ENCODE measurements at regions not wholly inside any gene's neighbourhood (a gene's known extent, or its start where the extent isn't known, plus 50 kb on each side); places are given as distances from the start of the nearest gene placed in this dataset.

DNA sequence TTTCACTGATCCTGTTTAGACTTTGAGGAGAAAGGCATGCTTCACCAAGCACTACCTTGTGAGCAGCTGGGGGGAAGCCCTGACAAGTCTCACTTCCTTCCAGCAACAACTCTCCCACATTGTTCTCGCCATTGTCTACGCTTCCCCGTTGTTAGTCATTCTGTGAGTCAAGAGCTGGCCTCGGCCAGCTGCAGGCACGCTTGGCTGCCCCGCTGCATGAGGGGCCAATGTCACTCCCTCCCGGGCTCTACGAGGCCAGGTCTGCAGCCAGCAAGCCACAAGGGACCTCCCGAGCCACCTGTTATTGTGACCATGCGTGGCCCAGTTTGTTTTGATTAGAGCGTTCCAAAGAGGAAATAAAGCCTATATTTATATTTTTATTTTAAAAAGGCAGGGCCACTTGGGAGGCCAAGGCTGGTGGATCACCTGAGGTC is 220.9 kb downstream of the FOXO1 start:
- TF ChIP-seq, protein P1, sequence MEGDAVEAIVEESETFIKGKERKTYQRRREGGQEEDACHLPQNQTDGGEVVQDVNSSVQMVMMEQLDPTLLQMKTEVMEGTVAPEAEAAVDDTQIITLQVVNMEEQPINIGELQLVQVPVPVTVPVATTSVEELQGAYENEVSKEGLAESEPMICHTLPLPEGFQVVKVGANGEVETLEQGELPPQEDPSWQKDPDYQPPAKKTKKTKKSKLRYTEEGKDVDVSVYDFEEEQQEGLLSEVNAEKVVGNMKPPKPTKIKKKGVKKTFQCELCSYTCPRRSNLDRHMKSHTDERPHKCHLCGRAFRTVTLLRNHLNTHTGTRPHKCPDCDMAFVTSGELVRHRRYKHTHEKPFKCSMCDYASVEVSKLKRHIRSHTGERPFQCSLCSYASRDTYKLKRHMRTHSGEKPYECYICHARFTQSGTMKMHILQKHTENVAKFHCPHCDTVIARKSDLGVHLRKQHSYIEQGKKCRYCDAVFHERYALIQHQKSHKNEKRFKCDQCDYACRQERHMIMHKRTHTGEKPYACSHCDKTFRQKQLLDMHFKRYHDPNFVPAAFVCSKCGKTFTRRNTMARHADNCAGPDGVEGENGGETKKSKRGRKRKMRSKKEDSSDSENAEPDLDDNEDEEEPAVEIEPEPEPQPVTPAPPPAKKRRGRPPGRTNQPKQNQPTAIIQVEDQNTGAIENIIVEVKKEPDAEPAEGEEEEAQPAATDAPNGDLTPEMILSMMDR (conservative IDR thresholded peaks at IDR 0.05) = no peak
- no peak for TF ChIP-seq ZFX (IDR thresholded peaks at IDR 0.05)

Data from C4-2B (cell line).